BLaER1 (cell line): ENCODE measurements at regions not wholly inside any gene's neighbourhood (a gene's known extent, or its start where the extent isn't known, plus 50 kb on each side); places are given as distances from the start of the nearest gene placed in this dataset.

Experiments used
- H3K27ac ChIP-seq: shearing (Covaris generic); formaldehyde crosslinking; 2 replicates; pipeline ENCODE4 v1.8.1; 2022
- H3K27me3 ChIP-seq: shearing (Covaris generic); formaldehyde crosslinking; 2 replicates; pipeline ENCODE4 v1.8.1; 2022
- H3K36me3 ChIP-seq: shearing (Covaris generic); formaldehyde crosslinking; 2 replicates; pipeline ENCODE4 v1.8.1; 2022
- H3K4me1 ChIP-seq: shearing (Covaris generic); formaldehyde crosslinking; 2 replicates; pipeline ENCODE4 v1.8.1; 2022
- H3K4me2 ChIP-seq: shearing (Covaris generic); formaldehyde crosslinking; 2 replicates; pipeline ENCODE4 v1.8.1; 2022
- H3K4me3 ChIP-seq: shearing (Covaris generic); formaldehyde crosslinking; 2 replicates; pipeline ENCODE4 v1.8.1; 2022
- H3K9ac ChIP-seq: shearing (Covaris generic); formaldehyde crosslinking; 2 replicates; pipeline ENCODE4 v1.8.1; 2022
- H3K9me3 ChIP-seq: shearing (Covaris generic); formaldehyde crosslinking; 2 replicates; pipeline ENCODE4 v1.8.1; 2022
- H4K20me1 ChIP-seq: shearing (Covaris generic); formaldehyde crosslinking; 2 replicates; pipeline ENCODE4 v1.8.1; 2022
- Cebpa-rat ChIP-seq: shearing (Covaris generic); IDR thresholded peaks from 2 replicates; pipeline ENCODE4 v1.8.1; 2022

DNA sequence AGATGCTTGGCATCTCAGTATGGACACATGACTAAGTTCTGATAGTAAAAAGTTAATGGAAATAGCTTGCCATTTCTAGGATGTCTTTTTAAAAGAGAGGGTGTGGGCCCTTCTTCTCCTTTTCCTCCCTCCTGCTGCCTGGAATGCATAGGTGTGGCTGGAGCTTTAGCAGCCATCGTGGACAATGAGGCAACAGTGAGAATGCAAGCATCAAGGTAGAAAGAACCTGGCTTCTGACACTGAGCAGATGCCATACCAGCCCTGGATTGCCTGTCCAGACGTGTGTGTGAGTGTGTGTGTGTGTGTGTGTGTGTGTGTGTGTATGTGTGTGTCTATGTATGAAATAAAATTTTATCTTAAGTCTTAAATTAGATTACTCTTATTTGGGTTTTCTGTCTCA lies 660.1 kb downstream of the XIRP2 start:
- Histone ChIP-seq H3K4me2 (no peak overlapping the region), H3K9me3 (no peaks in the 10 kb centered on the region), H3K36me3 (no peaks in the 10 kb centered on the region), H3K27ac (no peak overlapping the region), H3K4me1 (no peaks in the 10 kb centered on the region), H4K20me1 (no peaks in the 10 kb centered on the region), H3K9ac (no peak overlapping the region), H3K4me3 (no peak overlapping the region), H3K27me3 (no peaks in the 10 kb centered on the region)
- no peak for TF ChIP-seq Cebpa-rat

GRCh38 chr2:167544602-167545001 lies 656.3 kb downstream of the XIRP2 start:
- Histone ChIP-seq H3K4me1 (no peaks in the 10 kb centered on the region), H3K4me2 (no peak overlapping the region), H3K9me3 (no peaks in the 10 kb centered on the region)

DNA sequence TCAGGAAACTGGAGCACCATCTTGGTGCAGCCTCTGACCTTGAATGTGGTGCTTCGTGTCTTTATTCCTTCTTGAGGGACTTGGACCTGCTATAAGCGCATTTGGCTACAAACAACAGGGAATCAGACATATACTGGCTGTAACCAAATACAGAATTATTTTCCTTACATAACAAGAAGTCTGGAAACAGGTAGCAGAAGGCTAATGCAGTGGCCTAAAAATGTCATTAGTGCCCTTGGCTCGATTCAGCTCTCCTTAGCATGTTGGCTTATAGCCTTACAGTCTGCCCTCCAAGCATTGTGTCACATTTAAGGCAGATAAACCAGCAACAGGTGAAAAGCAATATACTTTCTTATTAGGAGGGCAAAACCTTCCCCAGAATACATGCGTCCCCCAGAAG lies 655.4 kb downstream of the XIRP2 start:
- Histone ChIP-seq H3K27me3 (no peaks in the 10 kb centered on the region), H3K4me3 (no peak overlapping the region), H3K4me1 (no peaks in the 10 kb centered on the region), H3K27ac (no peak overlapping the region), H3K9ac (no peak overlapping the region), H4K20me1 (no peaks in the 10 kb centered on the region), H3K36me3 (no peaks in the 10 kb centered on the region), H3K9me3 (no peaks in the 10 kb centered on the region), H3K4me2 (no peak overlapping the region)
- no peak for TF ChIP-seq Cebpa-rat

More at GRCh38 chr2:167544602-167545001, 656.3 kb downstream of the XIRP2 start:
- no peaks in the 10 kb centered on the region for H3K27me3 ChIP-seq
- H3K9ac ChIP-seq = no peak overlapping the region
- H3K36me3 ChIP-seq = no peaks in the 10 kb centered on the region
- no peak overlapping the region for H3K4me3 ChIP-seq
- H4K20me1 ChIP-seq = no peaks in the 10 kb centered on the region
- TF ChIP-seq Cebpa-rat = no peak
- no peak overlapping the region for H3K27ac ChIP-seq

GRCh38 chr2:167537743-167538142 lies 649.5 kb downstream of the XIRP2 start:
- Histone ChIP-seq H4K20me1 (no peaks in the 10 kb centered on the region), H3K9ac (no peak overlapping the region), H3K9me3 (no peaks in the 10 kb centered on the region), H3K4me1 (no peaks in the 10 kb centered on the region), H3K27me3 (no peaks in the 10 kb centered on the region), H3K36me3 (no peaks in the 10 kb centered on the region), H3K4me3 (no peak overlapping the region), H3K27ac (no peak overlapping the region), H3K4me2 (no peak overlapping the region)
- no peak for TF ChIP-seq Cebpa-rat

- Histone ChIP-seq H3K36me3 (no peaks in the 10 kb centered on the region), H3K9ac (no peak overlapping the region), H4K20me1 (no peaks in the 10 kb centered on the region), H3K9me3 (no peaks in the 10 kb centered on the region), H3K4me3 (no peak overlapping the region), H3K27ac (no peak overlapping the region), H3K4me2 (no peak overlapping the region), H3K4me1 (no peaks in the 10 kb centered on the region), H3K27me3 (no peaks in the 10 kb centered on the region)
- no peak for TF ChIP-seq Cebpa-rat
Observed at GRCh38 chr2:167534443-167534842, 646.2 kb downstream of the XIRP2 start.

DNA sequence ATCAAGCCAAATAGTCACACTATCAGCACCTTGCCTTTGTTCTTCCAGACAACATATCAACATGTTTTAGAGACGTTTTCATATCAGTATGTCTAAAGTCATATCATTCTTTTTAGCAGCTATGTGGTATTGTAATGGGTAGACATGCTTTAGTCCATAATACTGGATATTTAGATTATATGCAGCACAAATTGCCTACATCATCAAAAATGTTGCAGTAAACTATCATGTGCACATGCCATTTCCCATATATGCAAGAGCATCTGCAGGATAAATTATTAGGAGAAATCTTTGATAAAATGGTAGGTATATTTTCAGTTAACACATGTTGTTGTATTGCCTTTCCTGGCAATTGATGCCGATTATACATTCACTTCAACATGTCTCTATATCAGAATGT lies 636.5 kb downstream of the XIRP2 start:
- Histone ChIP-seq H3K4me1 (no peaks in the 10 kb centered on the region), H3K27ac (no peak overlapping the region), H3K9ac (no peak overlapping the region), H3K4me2 (no peak overlapping the region), H3K9me3 (no peaks in the 10 kb centered on the region), H3K4me3 (no peak overlapping the region), H3K27me3 (no peaks in the 10 kb centered on the region), H3K36me3 (no peaks in the 10 kb centered on the region), H4K20me1 (no peaks in the 10 kb centered on the region)
- no peak for TF ChIP-seq Cebpa-rat

DNA sequence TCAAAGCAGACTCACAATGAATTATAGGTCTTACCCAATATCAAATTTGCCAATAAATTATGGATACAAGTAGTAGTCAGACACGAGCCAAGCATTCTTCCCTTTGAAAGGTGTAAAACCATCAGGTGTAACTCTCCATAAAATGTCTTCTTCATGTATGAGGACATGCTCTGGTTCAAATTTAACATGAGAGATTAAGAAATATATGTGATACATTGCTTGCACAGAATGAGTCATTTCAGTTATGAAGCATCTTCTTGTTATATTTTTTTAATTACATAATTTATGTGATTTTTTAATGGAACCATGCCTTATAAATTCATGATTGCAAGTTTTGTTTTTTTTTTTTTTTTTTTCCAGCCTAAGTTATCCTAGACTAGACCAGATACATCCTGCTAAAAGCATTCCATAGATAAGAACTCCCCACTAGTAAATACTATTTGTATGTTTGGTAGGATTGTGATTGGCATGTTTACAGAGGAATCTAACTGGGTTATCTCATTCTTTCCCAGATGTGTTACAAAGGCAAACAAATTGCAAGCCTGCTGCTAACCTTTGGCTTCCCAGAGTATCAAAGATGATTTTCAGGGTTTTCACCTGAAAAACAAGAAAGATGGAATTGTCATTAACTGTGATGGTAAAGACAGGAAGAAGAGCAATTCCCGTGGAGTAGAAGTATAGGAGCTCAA lies 621.9 kb downstream of the XIRP2 start:
- Histone ChIP-seq H3K4me3 (no peak overlapping the region), H3K4me2 (no peak overlapping the region), H4K20me1 (no peaks in the 10 kb centered on the region), H3K27me3 (no peaks in the 10 kb centered on the region), H3K36me3 (no peaks in the 10 kb centered on the region), H3K27ac (no peak overlapping the region), H3K9me3 (no peaks in the 10 kb centered on the region), H3K9ac (no peak overlapping the region), H3K4me1 (no peaks in the 10 kb centered on the region)
- TF ChIP-seq Cebpa-rat = no peak

DNA sequence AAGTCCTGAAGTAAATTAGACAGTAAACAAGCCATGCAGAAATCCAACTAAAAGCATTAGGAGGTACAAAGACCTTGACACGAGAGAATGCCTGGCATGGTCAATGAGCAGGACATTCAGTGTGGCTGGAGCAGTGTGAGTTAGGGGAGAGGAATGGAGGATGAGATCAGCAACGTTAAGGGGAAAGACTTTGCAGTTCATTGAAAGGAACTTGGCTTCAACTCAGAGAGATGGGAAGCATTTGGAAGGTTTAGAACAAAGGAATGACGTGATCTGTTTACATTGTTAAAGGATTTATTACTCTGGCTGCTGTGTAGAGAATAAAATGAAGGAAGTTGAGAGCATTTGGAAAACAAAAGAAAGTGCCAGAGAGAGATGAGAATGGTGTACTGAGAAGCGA lies 621.3 kb downstream of the XIRP2 start:
- Histone ChIP-seq H3K9me3 (no peaks in the 10 kb centered on the region), H3K36me3 (no peaks in the 10 kb centered on the region), H3K9ac (no peak overlapping the region), H3K27ac (no peak overlapping the region), H4K20me1 (no peaks in the 10 kb centered on the region), H3K4me2 (no peak overlapping the region), H3K4me1 (no peaks in the 10 kb centered on the region), H3K4me3 (no peak overlapping the region), H3K27me3 (no peaks in the 10 kb centered on the region)
- no peak for TF ChIP-seq Cebpa-rat

GRCh38 chr2:167508709-167509108 lies 620.4 kb downstream of the XIRP2 start:
- H3K4me2 ChIP-seq = no peak overlapping the region
- TF ChIP-seq Cebpa-rat = no peak
- no peak overlapping the region for H3K27ac ChIP-seq

GRCh38 chr2:167506395-167506794 lies 618.1 kb downstream of the XIRP2 start:
- H3K27me3 ChIP-seq = no peaks in the 10 kb centered on the region
- no peak overlapping the region for H3K9ac ChIP-seq
- no peak overlapping the region for H3K27ac ChIP-seq
- no peak overlapping the region for H3K4me3 ChIP-seq
- H3K36me3 ChIP-seq = no peaks in the 10 kb centered on the region
- no peaks in the 10 kb centered on the region for H3K9me3 ChIP-seq
- H4K20me1 ChIP-seq = no peaks in the 10 kb centered on the region
- H3K4me2 ChIP-seq = no peak overlapping the region
- TF ChIP-seq Cebpa-rat = no peak
- no peaks in the 10 kb centered on the region for H3K4me1 ChIP-seq

More at GRCh38 chr2:167508709-167509108, 620.4 kb downstream of the XIRP2 start:
- Histone ChIP-seq H3K27me3 (no peaks in the 10 kb centered on the region), H4K20me1 (no peaks in the 10 kb centered on the region), H3K4me1 (no peaks in the 10 kb centered on the region), H3K4me3 (no peak overlapping the region), H3K36me3 (no peaks in the 10 kb centered on the region), H3K9ac (no peak overlapping the region), H3K9me3 (no peaks in the 10 kb centered on the region)

GRCh38 chr2:167504695-167505094 lies 616.4 kb downstream of the XIRP2 start:
- no peak overlapping the region for H3K4me3 ChIP-seq
- no peaks in the 10 kb centered on the region for H3K4me1 ChIP-seq
- H3K9me3 ChIP-seq = no peaks in the 10 kb centered on the region
- no peak overlapping the region for H3K27ac ChIP-seq
- TF ChIP-seq Cebpa-rat = no peak
- H4K20me1 ChIP-seq = no peaks in the 10 kb centered on the region
- no peak overlapping the region for H3K4me2 ChIP-seq
- no peaks in the 10 kb centered on the region for H3K36me3 ChIP-seq
- no peak overlapping the region for H3K9ac ChIP-seq
- H3K27me3 ChIP-seq = no peaks in the 10 kb centered on the region
